GM20000 (cell line): ENCODE measurements at regions not wholly inside any gene's neighbourhood (a gene's known extent, or its start where the extent isn't known, plus 50 kb on each side); places are given as distances from the start of the nearest gene placed in this dataset.

Experiments used
- DNase-seq: peaks from one replicate; pipeline ENCODE4 v3.0.0; 2012; ENCODE audit warnings: low spot score
- CTCF ChIP-seq: IDR thresholded peaks from 2 replicates; pipeline ENCODE4 v1.5.1; 2012; ENCODE audit warnings: mild to moderate bottlenecking, control low read depth; ENCODE audit errors: extremely low read depth, missing control alignments

GRCh38 chr14:27371209-27371608 lies 773.4 kb upstream of the NOVA1 start:
- no peak for TF ChIP-seq CTCF
- no peak for DNase-seq

- no peak for DNase-seq
- no peak for TF ChIP-seq CTCF
Measured at GRCh38 chr14:27371868-27372267, 774.0 kb upstream of the NOVA1 start.

GRCh38 chr14:27372771-27373170 lies 774.9 kb upstream of the NOVA1 start:
- DNase-seq, result no peak
- no peak for TF ChIP-seq CTCF

- no peak for DNase-seq
- no peak for TF ChIP-seq CTCF
Measured at GRCh38 chr14:27384124-27384523, 786.3 kb upstream of the NOVA1 start.

GRCh38 chr14:27386391-27386790 lies 788.6 kb upstream of the NOVA1 start:
- TF ChIP-seq CTCF, result no peak
- no peak for DNase-seq

- no peak for TF ChIP-seq CTCF
- no peak for DNase-seq
Measured at GRCh38 chr14:27387463-27387862, 789.6 kb upstream of the NOVA1 start.

GRCh38 chr14:27389402-27389801 lies 791.6 kb upstream of the NOVA1 start:
- DNase-seq, result no peak
- no peak for TF ChIP-seq CTCF
